GM12878 (cell line): ENCODE measurements at regions not wholly inside any gene's neighbourhood (a gene's known extent, or its start where the extent isn't known, plus 50 kb on each side); places are given as distances from the start of the nearest gene placed in this dataset.
A peak's percentile ranks its signal among the peaks of the same experiment; 100 is the strongest.

Experiments used
- CEBPB ChIP-seq, 2 experiments: fragments of 150-350 bp in 1 of 2; IDR thresholded peaks; 2 replicates each; pipeline ENCODE4 v1.6.1; 2012 to 2014; ENCODE audit warnings: low read depth in 2 of 2, low read length in 2 of 2, borderline replicate concordance in 1 of 2, inconsistent platforms in 1 of 2
- E4F1 ChIP-seq: fragments of 450-650 bp; IDR thresholded peaks from 2 replicates; pipeline ENCODE4 v1.6.1; 2018; ENCODE audit warnings: borderline replicate concordance, mild to moderate bottlenecking; ENCODE audit not compliant: partially characterized antibody
- IKZF2 ChIP-seq, 2 experiments: fragments of 450-650 bp; IDR thresholded peaks; 2 replicates each; pipeline ENCODE4 v1.6.1; 2017; ENCODE audit warnings: mild to moderate bottlenecking in 2 of 2, moderate library complexity in 2 of 2
- PAX8 ChIP-seq: fragments of 450-650 bp; IDR thresholded peaks from 2 replicates; pipeline ENCODE4 v1.6.1; 2017; ENCODE audit warnings: mild to moderate bottlenecking, moderate library complexity
- WRNIP1 ChIP-seq: IDR thresholded peaks from 2 replicates; pipeline ENCODE4 v1.6.1; 2011; ENCODE audit warnings: low read depth, low read length, improper control_type of control experiment, borderline replicate concordance
- ZNF274 ChIP-seq: IDR thresholded peaks from one replicate; pipeline ENCODE4 v1.8.0; 2011; ENCODE audit not compliant: insufficient read length, insufficient read depth
- ZNF687 ChIP-seq: fragments of 450-650 bp; IDR thresholded peaks from 2 replicates; pipeline ENCODE4 v1.6.1; 2017; ENCODE audit warnings: mild to moderate bottlenecking, moderate library complexity

- TF ChIP-seq ZNF687 (peak; percentile 79), E4F1 (no peak), ZNF274 (no peak), PAX8 (0 out of 2 replicates have a peak, but pooled peaks have one; percentile 24), IKZF2 (IDR thresholded peaks at IDR 0.05) (peak in 1 of 2 experiments; percentile 28; a peak in 2 of 4 replicates), WRNIP1 (no peak), CEBPB (IDR thresholded peaks at IDR 0.05; ENCODE audit: borderline replicate concordance in 1 of 2, low read depth in 2 of 2, low read length in 2 of 2) (no peak)
Observed at GRCh38 chr20:6836821-6837374, 69.4 kb downstream of the BMP2 start (continued).
